ENCODE measurements at regions not wholly inside any gene's neighbourhood (a gene's known extent, or its start where the extent isn't known, plus 50 kb on each side); places are given as distances from the start of the nearest gene placed in this dataset.

- no peak overlapping the region for H3K4me3 ChIP-seq
Measured at GRCh38 chr2:235212501-235213158, 260.8 kb downstream of the SH3BP4 start.

GRCh38 chr2:235215248-235215647 lies 263.4 kb downstream of the SH3BP4 start:
- Histone ChIP-seq H3K4me3 (no peak overlapping the region), H3K27me3 (peaks cover 0 to 23% (median 0%) of the 10 kb centered on the region in 4 donors), H3K36me3 (no peaks in the 10 kb centered on the region), H3K4me1 (no peaks in the 10 kb centered on the region), H3K27ac (no peak overlapping the region), H3K9me3 (no peaks in the 10 kb centered on the region)
- no peak for DNase-seq
- intact Hi-C loops (cut with DNase I): no loop called here
- TF ChIP-seq POLR2A (IDR thresholded peaks at IDR 0.05): no peak
- TF ChIP-seq CTCF (IDR thresholded peaks at IDR 0.05): no peak
- 66 to 78% methylated on average over 5 of the region's 5 CpGs for WGBS, 2 donors

More at GRCh38 chr2:235212501-235213158, 260.8 kb downstream of the SH3BP4 start:
- TF ChIP-seq POLR2A (IDR thresholded peaks at IDR 0.05) (no peak), CTCF (IDR thresholded peaks at IDR 0.05) (no peak)
- no peaks in the 10 kb centered on the region for H3K36me3 ChIP-seq
- no peaks in the 10 kb centered on the region for H3K9me3 ChIP-seq
- H3K4me1 ChIP-seq: no peaks in the 10 kb centered on the region
- H3K27me3 ChIP-seq: peaks cover 0 to 29% (median 0%) of the 10 kb centered on the region in 4 donors
- no peak overlapping the region for H3K27ac ChIP-seq
- DNase-seq: no peak
- intact Hi-C loops (cut with DNase I): no loop called here
- 77 to 92% methylated on average over 4 to 5 of the region's 5 CpGs for WGBS, 2 donors

GRCh38 chr2:235216901-235217300 lies 265.1 kb downstream of the SH3BP4 start:
- no peaks in the 10 kb centered on the region for H3K9me3 ChIP-seq
- 47 to 78% methylated on average over 2 to 3 of the region's 3 CpGs for WGBS, 2 donors
- H3K36me3 ChIP-seq: no peaks in the 10 kb centered on the region
- H3K4me3 ChIP-seq: no peak overlapping the region
- no peak overlapping the region for H3K27ac ChIP-seq
- intact Hi-C loops (cut with DNase I): no loop called here
- peaks cover 0 to 23% (median 0%) of the 10 kb centered on the region in 4 donors for H3K27me3 ChIP-seq
- H3K4me1 ChIP-seq: no peaks in the 10 kb centered on the region
- no peak for TF ChIP-seq POLR2A (IDR thresholded peaks at IDR 0.05)
- no peak for TF ChIP-seq CTCF (IDR thresholded peaks at IDR 0.05)
- no peak for DNase-seq

GRCh38 chr2:235217846-235218245 lies 266.0 kb downstream of the SH3BP4 start:
- Histone ChIP-seq H3K9me3 (no peaks in the 10 kb centered on the region), H3K27ac (no peak overlapping the region), H3K4me1 (no peaks in the 10 kb centered on the region), H3K27me3 (peaks cover 0 to 23% (median 0%) of the 10 kb centered on the region in 4 donors), H3K4me3 (no peak overlapping the region), H3K36me3 (no peaks in the 10 kb centered on the region)
- no peak for DNase-seq
- WGBS, 2 donors: 86 to 93% methylated on average over 5 of the region's 5 CpGs
- intact Hi-C loops (cut with DNase I): no loop called here
- no peak for TF ChIP-seq CTCF (IDR thresholded peaks at IDR 0.05)
- no peak for TF ChIP-seq POLR2A (IDR thresholded peaks at IDR 0.05)

GRCh38 chr2:235218486-235218907 lies 266.7 kb downstream of the SH3BP4 start:
- DNase-seq: no peak
- intact Hi-C loops (cut with DNase I): no loop called here
- no peaks in the 10 kb centered on the region for H3K36me3 ChIP-seq
- TF ChIP-seq POLR2A (IDR thresholded peaks at IDR 0.05): no peak
- peaks cover 0 to 23% (median 0%) of the 10 kb centered on the region in 4 donors for H3K27me3 ChIP-seq
- no peak overlapping the region for H3K4me3 ChIP-seq
- H3K4me1 ChIP-seq: no peaks in the 10 kb centered on the region
- no peak overlapping the region for H3K27ac ChIP-seq
- WGBS, 2 donors: 76 to 83% methylated on average over 8 to 10 of the region's 10 CpGs
- H3K9me3 ChIP-seq: no peaks in the 10 kb centered on the region
